Lower leg skin (tissue), 3 donors: ENCODE measurements at regions not wholly inside any gene's neighbourhood (a gene's known extent, or its start where the extent isn't known, plus 50 kb on each side); places are given as distances from the start of the nearest gene placed in this dataset.

Experiments used
- POLR2A ChIP-seq, 2 donors: fragments of 450-650 bp; IDR thresholded peaks; one replicate each; pipeline ENCODE4 v1.6.1; 2016 to 2017; ENCODE audit warnings: antibody characterized with exemption in 2 of 2, mild to moderate bottlenecking in 1 of 2, moderate library complexity in 1 of 2
- TF ChIP-seq, protein P1 (sequence below), 3 donors: fragments of 450-650 bp; IDR thresholded peaks; one replicate each; pipeline ENCODE4 v1.5.1; 2016; ENCODE audit warnings: antibody characterized with exemption in 3 of 3, mild to moderate bottlenecking in 3 of 3, moderate library complexity in 2 of 3

DNA sequence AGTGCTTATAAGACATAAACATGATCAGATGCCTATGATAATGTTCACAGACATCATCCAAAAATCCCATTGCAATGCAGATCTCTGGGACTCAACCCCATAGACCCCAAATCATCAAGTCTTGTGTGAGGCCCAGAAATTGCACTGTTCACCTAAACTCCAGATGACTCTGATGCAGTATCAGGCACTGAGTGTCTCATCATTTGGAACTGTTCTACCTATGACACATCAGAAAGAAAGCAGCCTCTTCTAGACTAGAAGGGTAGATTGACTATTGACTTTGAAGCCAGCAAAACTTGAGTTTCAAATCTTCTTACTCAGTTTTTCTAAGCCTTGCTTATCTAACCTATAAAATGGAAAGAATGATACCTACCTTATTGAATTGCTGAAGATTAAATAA lies 58.7 kb upstream of the PAPPA start:
- TF ChIP-seq, protein P1, sequence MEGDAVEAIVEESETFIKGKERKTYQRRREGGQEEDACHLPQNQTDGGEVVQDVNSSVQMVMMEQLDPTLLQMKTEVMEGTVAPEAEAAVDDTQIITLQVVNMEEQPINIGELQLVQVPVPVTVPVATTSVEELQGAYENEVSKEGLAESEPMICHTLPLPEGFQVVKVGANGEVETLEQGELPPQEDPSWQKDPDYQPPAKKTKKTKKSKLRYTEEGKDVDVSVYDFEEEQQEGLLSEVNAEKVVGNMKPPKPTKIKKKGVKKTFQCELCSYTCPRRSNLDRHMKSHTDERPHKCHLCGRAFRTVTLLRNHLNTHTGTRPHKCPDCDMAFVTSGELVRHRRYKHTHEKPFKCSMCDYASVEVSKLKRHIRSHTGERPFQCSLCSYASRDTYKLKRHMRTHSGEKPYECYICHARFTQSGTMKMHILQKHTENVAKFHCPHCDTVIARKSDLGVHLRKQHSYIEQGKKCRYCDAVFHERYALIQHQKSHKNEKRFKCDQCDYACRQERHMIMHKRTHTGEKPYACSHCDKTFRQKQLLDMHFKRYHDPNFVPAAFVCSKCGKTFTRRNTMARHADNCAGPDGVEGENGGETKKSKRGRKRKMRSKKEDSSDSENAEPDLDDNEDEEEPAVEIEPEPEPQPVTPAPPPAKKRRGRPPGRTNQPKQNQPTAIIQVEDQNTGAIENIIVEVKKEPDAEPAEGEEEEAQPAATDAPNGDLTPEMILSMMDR (IDR thresholded peaks at IDR 0.05), result no peak
- TF ChIP-seq POLR2A (IDR thresholded peaks at IDR 0.05), result no peak
